ENCODE measurements at regions not wholly inside any gene's neighbourhood (a gene's known extent, or its start where the extent isn't known, plus 50 kb on each side); places are given as distances from the start of the nearest gene placed in this dataset.

DNA sequence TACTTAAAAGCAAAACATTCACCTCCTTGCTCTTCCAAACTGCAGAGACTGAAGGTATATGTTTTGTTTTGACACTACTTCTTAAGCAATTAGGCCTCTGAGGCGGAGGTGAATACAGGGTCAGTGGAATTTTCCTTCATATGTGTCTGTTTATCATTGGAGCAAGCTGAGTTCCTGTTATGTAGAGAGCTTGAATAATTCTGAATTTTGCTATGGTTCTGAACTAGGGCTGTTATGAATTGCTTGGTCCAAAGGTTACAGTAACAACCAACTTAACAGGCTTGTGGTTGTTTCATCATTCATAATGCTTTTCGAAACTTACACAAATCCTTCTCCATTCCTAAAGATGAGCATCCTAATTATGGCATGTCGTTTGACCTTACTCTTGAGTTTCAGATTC lies 444.6 kb upstream of the MEF2C start:
- TF ChIP-seq, protein P1, sequence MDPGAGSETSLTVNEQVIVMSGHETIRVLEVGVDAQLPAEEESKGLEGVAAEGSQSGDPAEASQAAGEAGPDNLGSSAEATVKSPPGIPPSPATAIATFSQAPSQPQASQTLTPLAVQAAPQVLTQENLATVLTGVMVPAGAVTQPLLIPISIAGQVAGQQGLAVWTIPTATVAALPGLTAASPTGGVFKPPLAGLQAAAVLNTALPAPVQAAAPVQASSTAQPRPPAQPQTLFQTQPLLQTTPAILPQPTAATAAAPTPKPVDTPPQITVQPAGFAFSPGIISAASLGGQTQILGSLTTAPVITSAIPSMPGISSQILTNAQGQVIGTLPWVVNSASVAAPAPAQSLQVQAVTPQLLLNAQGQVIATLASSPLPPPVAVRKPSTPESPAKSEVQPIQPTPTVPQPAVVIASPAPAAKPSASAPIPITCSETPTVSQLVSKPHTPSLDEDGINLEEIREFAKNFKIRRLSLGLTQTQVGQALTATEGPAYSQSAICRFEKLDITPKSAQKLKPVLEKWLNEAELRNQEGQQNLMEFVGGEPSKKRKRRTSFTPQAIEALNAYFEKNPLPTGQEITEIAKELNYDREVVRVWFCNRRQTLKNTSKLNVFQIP (CRISPR knock-in tag; IDR thresholded peaks at IDR 0.05; ENCODE audit: borderline replicate concordance, low read depth) = no peak
- TF ChIP-seq TCF4 (CRISPR knock-in tag; IDR thresholded peaks at IDR 0.05; ENCODE audit: borderline replicate concordance) (no peak), SNAI2 (CRISPR knock-in tag; IDR thresholded peaks at IDR 0.05) (no peak)
